ENCODE measurements at regions not wholly inside any gene's neighbourhood (a gene's known extent, or its start where the extent isn't known, plus 50 kb on each side); places are given as distances from the start of the nearest gene placed in this dataset.
"Not testable (repeated sequence)": the region's sequence is repeated elsewhere in the genome, so short reads cannot be mapped to it uniquely, and the experiment has no call there.

DNA sequence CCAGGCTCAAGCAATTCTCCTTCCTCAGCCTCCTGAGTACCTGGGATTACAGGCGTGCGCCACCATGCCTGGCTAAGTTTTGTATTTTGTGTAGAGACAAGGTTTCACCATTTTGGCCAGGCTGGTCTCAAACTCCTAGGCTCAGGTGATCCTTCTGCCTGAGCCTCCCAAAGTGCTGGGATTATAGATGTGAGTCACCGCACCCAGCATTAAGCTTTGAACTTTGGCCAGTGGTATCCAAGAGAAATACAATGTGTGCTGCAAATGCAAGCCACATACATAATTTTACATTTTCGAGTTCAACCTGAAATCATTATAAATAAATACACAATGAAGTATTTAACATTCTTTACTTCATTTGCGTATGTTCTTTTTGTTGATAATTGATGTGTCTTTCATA is 82.9 kb upstream of the VKORC1L1 start:
- not testable (repeated sequence) for H3K4me3 ChIP-seq (ENCODE audit: low read length)

DNA sequence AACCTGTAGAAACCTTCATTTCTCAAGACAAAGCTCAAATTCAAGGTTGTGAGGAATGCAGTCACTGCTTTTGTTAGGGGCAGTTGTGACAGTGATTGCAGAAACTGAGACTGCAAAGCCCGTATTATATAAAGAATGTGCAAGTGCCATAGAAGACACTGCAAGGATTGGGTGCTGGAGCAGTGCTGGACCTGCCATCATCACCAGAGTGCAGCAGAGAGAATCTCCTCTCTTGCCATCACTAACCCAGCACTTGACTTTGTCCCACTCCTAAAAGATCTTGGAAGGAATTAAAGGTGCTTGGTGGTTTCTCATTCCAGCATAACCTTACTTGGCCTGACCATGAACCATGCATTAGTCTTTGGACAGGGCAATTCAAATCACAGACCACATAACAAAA is 81.1 kb upstream of the VKORC1L1 start:
- not testable (repeated sequence) for H3K4me3 ChIP-seq (ENCODE audit: low read length)

DNA sequence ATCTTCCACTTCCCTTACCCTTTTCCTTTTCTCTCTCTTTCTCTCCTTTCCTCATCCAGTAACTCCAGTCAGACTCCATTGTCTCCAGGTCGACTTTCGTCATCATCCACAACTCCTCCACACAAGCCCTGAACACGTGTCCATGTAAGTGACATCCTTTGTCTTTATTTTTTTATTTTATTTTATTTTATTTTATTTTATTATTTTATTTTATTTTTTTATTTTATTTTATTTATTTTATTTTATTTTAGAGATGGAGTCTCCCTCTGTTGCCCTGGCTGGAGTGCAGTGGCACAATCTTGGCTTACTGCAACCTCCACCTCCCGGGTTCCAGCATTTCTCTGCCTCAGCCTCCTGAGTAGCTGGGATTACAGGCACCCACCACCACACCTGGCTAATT is 80.1 kb upstream of the VKORC1L1 start:
- not testable (repeated sequence) for H3K4me3 ChIP-seq (ENCODE audit: low read length)

DNA sequence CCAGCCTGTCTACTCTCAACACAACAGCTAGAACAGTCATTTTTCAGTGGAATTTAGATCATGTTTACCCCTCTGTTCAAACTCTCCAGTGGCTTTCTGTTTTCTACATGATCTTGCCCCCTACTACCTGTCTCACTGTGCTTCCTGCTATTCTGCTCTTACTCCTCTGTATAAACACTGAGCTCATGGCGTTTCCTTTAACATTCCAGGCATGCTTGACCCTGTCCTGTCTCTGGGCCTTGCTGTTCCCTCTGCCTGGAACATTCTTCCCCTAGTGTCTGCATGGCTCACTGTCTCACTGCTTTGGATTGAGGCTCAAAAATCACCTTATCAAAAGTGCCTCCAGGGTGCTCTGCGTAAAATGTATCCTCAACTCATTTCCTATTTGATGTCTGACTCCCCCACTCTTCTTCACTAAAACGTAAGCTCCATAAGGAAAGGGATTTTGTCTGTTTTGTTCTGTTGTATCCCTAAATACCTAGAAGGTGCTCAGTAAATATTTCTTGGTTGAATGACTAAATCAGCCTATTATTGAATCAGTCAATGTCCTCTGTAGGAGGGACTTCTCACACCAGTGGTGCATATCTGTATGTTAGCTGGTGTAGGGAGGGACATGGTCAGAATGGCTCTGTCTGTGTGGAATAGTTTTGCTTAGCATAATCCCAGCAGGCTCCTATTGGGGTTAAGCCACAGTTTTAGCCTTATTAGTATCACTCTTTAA is 78.0 kb upstream of the VKORC1L1 start:
- not testable (repeated sequence) for H3K4me3 ChIP-seq (ENCODE audit: low read length)

DNA sequence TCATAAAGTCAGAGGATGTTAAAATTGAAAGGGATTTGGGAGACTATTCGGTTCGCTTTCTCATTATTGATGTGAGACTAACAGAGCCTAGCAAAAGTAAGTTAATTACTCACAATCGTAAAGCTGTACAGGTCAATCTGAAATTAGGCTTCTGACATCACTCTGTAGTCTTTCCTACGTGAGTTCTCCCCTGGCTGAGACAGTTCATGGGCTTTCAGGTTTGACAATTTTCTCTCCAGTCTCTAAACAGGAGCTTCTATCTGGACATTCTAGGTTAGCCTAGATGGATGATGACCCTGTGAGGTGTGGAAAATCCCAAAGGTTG is 77.5 kb upstream of the VKORC1L1 start:
- not testable (repeated sequence) for H3K4me3 ChIP-seq (ENCODE audit: low read length)

GRCh38 chr7:65796205-65796604 is 76.7 kb upstream of the VKORC1L1 start:
- no peak for TF ChIP-seq ZNF274 (IDR thresholded peaks at IDR 0.05; ENCODE audit: low read depth, low read length)
- H3K4me3 ChIP-seq (ENCODE audit: low read length): no peak overlapping the region

- H3K4me3 ChIP-seq (ENCODE audit: low read length): not testable (repeated sequence)
Observed at GRCh38 chr7:65797086-65797485, 75.8 kb upstream of the VKORC1L1 start.

GRCh38 chr7:65797566-65797965 is 75.3 kb upstream of the VKORC1L1 start:
- not testable (repeated sequence) for H3K4me3 ChIP-seq (ENCODE audit: low read length)

DNA sequence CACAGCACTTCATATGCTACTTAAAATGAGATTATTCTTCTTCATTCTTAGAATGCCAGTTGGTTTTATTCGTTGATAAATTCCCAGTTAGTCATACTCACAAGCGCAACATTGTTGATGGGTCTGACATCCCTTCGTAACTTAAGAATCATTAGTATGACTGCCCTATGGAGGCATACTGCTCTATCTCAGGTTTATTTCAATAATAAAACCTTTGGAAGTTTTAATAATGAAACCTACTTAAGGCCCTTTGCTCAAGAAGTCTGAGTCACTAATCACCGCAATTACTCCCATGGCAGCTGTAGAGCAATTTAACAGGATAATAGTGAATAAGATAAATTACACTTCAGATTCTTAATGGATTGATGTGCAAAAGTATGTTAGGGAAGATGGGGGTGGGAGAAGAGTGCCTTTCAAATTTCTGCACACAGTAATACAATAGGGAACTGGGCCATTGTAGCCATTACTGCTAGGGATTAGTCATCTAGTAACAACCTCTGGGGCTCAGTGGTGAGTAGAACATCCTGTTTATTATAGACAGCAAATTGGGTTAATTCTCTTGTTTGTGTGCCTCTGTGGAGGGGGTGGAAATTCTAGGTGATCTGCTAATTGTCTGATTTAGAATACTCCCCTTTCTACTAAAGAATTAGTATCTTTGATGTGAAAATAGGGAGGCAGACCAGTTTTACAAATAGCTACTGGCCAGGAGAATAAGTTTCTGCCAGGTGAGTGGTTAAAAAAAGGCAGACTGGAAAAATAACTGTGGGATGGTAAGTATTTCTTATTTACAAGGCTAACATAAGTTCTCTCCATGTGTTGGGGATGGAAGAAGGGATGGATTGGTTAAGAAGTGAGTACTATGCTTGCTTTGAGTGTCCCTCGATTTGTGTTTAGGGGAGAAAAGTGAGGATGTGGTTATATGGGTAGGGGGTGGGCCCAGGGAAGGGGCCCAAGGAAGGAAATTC is 74.5 kb upstream of the VKORC1L1 start:
- H3K4me3 ChIP-seq (ENCODE audit: low read length): no peak overlapping the region
- TF ChIP-seq ZNF274 (IDR thresholded peaks at IDR 0.05; ENCODE audit: low read depth, low read length): no peak

GRCh38 chr7:65800191-65800590 is 72.7 kb upstream of the VKORC1L1 start:
- not testable (repeated sequence) for H3K4me3 ChIP-seq (ENCODE audit: low read length)

GRCh38 chr7:65800890-65801341 is 72.0 kb upstream of the VKORC1L1 start:
- no peak for TF ChIP-seq ZNF274 (IDR thresholded peaks at IDR 0.05; ENCODE audit: low read depth, low read length)

DNA sequence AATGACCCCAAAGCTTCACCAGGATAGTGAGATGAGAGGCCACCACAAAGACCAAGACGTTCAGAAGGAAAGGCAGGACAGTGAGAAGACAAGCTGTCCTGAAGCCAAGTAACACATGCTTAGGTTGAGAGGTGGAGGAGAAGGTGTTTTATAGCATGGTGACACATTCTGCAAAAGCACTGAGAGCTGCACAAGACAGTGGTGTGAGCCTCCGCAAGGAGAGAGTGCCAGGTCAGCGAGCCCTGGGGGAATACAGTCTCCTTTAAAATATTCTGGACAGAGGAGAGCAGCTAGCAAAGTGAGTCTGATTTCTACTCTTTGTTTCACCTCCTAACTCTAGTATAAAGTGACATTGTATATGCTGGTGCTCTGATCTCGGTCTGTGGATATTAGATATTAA is 68.0 kb upstream of the VKORC1L1 start:
- H3K4me3 ChIP-seq (ENCODE audit: low read length): no peak overlapping the region
- no peak for TF ChIP-seq ZNF274 (IDR thresholded peaks at IDR 0.05; ENCODE audit: low read depth, low read length)

More at GRCh38 chr7:65800890-65801341, 72.0 kb upstream of the VKORC1L1 start:
- H3K4me3 ChIP-seq (ENCODE audit: low read length): no peak overlapping the region

GRCh38 chr7:65807067-65807466 is 65.8 kb upstream of the VKORC1L1 start:
- H3K4me3 ChIP-seq (ENCODE audit: low read length): not testable (repeated sequence)

- TF ChIP-seq ZNF274 (IDR thresholded peaks at IDR 0.05; ENCODE audit: low read depth, low read length): no peak
- peak overlapping the region; percentile 33; the same call in 1 of the 2 replicates for H3K4me3 ChIP-seq (ENCODE audit: low read length)
Observed at GRCh38 chr7:65809259-65809981, 63.5 kb upstream of the VKORC1L1 start.

DNA sequence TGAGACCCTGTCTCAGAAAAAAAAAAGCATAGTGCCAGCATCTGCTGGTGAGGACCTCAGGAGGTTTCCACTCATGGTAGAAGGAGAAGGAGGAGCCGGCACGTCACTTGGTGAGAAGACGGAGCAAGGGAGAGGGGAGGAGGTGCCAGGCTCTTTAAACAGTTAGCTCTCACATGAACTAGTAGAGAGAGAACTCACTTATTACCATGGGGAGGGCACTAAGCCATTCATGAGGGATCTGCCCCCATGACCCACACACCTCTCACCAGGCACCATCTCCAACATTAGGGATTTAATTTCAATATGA is 62.9 kb upstream of the VKORC1L1 start:
- peak overlapping the region; percentile 33; the same call in 1 of the 2 replicates for H3K4me3 ChIP-seq (ENCODE audit: low read length)
- no peak for TF ChIP-seq ZNF274 (IDR thresholded peaks at IDR 0.05; ENCODE audit: low read depth, low read length)
